CD4-positive, alpha-beta T cell (primary cell): ENCODE measurements at regions not wholly inside any gene's neighbourhood (a gene's known extent, or its start where the extent isn't known, plus 50 kb on each side); places are given as distances from the start of the nearest gene placed in this dataset.
"Not testable (repeated sequence)": the region's sequence is repeated elsewhere in the genome, so short reads cannot be mapped to it uniquely, and the experiment has no call there.

ENCODE experiments used
- ATAC-seq: fragments of 200-7000 bp; cut with Tn5 transposase; one replicate; pipeline ENCODE4 v1.10.0; 2022; ENCODE audit warnings: mild to moderate bottlenecking; ENCODE audit not compliant: poor library complexity
- CTCF ChIA-PET: fragments of 350-600 bp; sonication (Branson Sonifier 250); formaldehyde crosslinking; loops from one replicate; lab custom pipeline; 2021; ENCODE audit warnings: antibody characterized with exemption, inconsistent platforms; lab: Charles Lee
- POLR2A ChIA-PET: fragments of 350-600 bp; sonication (Branson Sonifier 250); formaldehyde crosslinking; loops from one replicate; lab custom pipeline; 2021; ENCODE audit warnings: antibody characterized with exemption, inconsistent platforms; lab: Charles Lee
- DNase-seq, 14 experiments: peaks; one replicate each; pipeline ENCODE4 v3.0.0-alpha.2; 2013 to 2020; ENCODE audit warnings: mixed read lengths in 2 of 14
- H3K27ac ChIP-seq, 2 donors: one replicate each; pipeline versions ENCODE4 v1.5.1 to v1.7.0; 2013; ENCODE audit warnings: low read length in 2 of 2, low read depth in 1 of 2, mild to moderate bottlenecking in 1 of 2
- H3K27me3 ChIP-seq, 2 experiments: 1 replicate in 1 of 2; 2 replicates in 1 of 2; pipeline versions ENCODE4 v1.6.1 to v1.7.0; 2013; ENCODE audit warnings: low read length in 2 of 2, control low read depth in 1 of 2, mild to moderate bottlenecking in 1 of 2, moderate library complexity in 1 of 2; ENCODE audit not compliant: insufficient read depth in 2 of 2, control insufficient read depth in 1 of 2
- H3K36me3 ChIP-seq: one replicate; pipeline ENCODE4 v1.6.1; 2013; ENCODE audit warnings: low read length, control low read depth; ENCODE audit not compliant: insufficient read depth
- H3K4me1 ChIP-seq: one replicate; pipeline ENCODE4 v1.6.1; 2013; ENCODE audit warnings: low read length, control low read depth; ENCODE audit not compliant: insufficient read depth
- H3K4me3 ChIP-seq: one replicate; pipeline ENCODE4 v1.5.1; 2013; ENCODE audit warnings: mild to moderate bottlenecking, low read length, moderate library complexity
- H3K9me3 ChIP-seq, 2 experiments: 1 replicate in 1 of 2; 2 replicates in 1 of 2; pipeline versions ENCODE4 v1.6.1 to v1.7.0; 2013; ENCODE audit warnings: low read length in 2 of 2, mild to moderate bottlenecking in 2 of 2, control low read depth in 1 of 2, moderate library complexity in 1 of 2; ENCODE audit not compliant: control insufficient read depth in 1 of 2, insufficient read depth in 1 of 2
- H3K27ac Mint-ChIP-seq: one replicate; pipeline ENCODE4 v1.8.0; 2020; ENCODE audit warnings: mixed read lengths
- H3K27me3 Mint-ChIP-seq: one replicate; pipeline ENCODE4 v1.8.0; 2021; ENCODE audit warnings: mixed read lengths
- H3K36me3 Mint-ChIP-seq: one replicate; pipeline ENCODE4 v1.8.0; 2021; ENCODE audit warnings: low read depth, mixed read lengths
- H3K4me1 Mint-ChIP-seq: one replicate; pipeline ENCODE4 v1.8.0; 2021; ENCODE audit warnings: low read depth, mixed read lengths
- H3K4me3 Mint-ChIP-seq: one replicate; pipeline ENCODE4 v1.8.0; 2020; ENCODE audit warnings: mild to moderate bottlenecking, mixed read lengths
- H3K9me3 Mint-ChIP-seq: one replicate; pipeline ENCODE4 v1.8.0; 2020; ENCODE audit warnings: mixed read lengths
- intact Hi-C, 2 experiments: fragments of 100-400 bp; cut with DNase I in 1 of 2; cut with micrococcal nuclease in 1 of 2; formaldehyde crosslinking; loops; one replicate each; pipeline versions ENCODE4 v1.15.1 to v1.9.0; 2023 to 2025; cut with DNase I, micrococcal nuclease
- TF ChIP-seq, protein P1 (sequence below): fragments of 200-600 bp; IDR thresholded peaks from one replicate; pipeline ENCODE4 v1.8.0; 2022; ENCODE audit warnings: antibody characterized with exemption, mild to moderate bottlenecking

DNA sequence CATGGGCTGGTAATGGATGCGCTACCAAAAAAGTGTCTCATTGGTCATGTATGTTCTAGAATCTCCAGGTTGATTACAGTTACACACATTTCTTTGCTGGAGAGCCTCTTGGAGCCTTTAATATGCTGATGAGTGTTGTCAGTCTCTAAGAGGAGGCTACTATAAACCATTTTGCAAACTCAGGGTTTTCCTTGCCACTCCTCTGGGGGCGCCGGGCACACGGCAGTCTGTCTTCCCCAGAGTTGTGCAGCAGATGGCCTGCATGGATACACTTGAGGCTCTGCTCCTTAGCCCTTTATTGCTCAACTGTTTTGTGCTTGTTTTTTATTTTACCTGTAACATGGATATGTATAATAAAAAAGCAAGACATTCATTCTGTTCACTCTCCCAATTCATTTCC is 196.5 kb downstream of the ACTR3B start:
- Histone ChIP-seq H3K4me3 (no peak overlapping the region), H3K9me3 (peaks cover 0 to 3% of the 10 kb centered on the region in 2 experiments), H3K4me1 (no peaks in the 10 kb centered on the region), H3K27me3 (no peaks in the 10 kb centered on the region), H3K27ac (no peak overlapping the region), H3K36me3 (no peaks in the 10 kb centered on the region)
- intact Hi-C loops: no loop called here
- ChIA-PET CTCF (no interaction called here), POLR2A (no interaction called here)
- Mint-ChIP-seq H3K27ac (no peak overlapping the region), H3K27me3 (peaks cover 8% of the 10 kb centered on the region), H3K4me1 (no peaks in the 10 kb centered on the region), H3K36me3 (no peaks in the 10 kb centered on the region), H3K9me3 (peaks cover 4% of the 10 kb centered on the region), H3K4me3 (no peak overlapping the region)
- ATAC-seq (no peak), DNase-seq (no peak)
- TF ChIP-seq, protein P1, sequence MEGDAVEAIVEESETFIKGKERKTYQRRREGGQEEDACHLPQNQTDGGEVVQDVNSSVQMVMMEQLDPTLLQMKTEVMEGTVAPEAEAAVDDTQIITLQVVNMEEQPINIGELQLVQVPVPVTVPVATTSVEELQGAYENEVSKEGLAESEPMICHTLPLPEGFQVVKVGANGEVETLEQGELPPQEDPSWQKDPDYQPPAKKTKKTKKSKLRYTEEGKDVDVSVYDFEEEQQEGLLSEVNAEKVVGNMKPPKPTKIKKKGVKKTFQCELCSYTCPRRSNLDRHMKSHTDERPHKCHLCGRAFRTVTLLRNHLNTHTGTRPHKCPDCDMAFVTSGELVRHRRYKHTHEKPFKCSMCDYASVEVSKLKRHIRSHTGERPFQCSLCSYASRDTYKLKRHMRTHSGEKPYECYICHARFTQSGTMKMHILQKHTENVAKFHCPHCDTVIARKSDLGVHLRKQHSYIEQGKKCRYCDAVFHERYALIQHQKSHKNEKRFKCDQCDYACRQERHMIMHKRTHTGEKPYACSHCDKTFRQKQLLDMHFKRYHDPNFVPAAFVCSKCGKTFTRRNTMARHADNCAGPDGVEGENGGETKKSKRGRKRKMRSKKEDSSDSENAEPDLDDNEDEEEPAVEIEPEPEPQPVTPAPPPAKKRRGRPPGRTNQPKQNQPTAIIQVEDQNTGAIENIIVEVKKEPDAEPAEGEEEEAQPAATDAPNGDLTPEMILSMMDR: no peak

DNA sequence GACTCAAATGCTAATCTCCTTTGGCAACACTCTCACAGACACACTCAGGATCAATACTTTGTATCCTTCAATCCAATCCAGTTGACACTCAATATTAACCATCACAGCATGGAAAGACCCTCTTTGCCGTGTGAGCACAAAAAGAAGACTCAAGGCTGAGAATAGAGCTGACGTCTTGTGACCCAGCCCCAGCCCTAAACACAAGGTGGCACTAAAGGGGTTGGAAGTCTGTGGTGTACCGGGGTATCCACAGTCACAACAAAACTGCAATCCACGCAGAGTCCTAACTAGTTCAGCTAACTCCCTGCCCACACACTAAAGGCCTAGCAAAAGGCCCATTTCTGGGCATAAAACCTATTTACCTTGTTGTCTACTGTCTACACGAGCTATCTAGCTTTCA is 200.1 kb downstream of the ACTR3B start:
- Mint-ChIP-seq H3K4me3 (no peak overlapping the region), H3K27ac (no peak overlapping the region), H3K36me3 (no peaks in the 10 kb centered on the region), H3K27me3 (peaks cover 4% of the 10 kb centered on the region), H3K4me1 (no peaks in the 10 kb centered on the region), H3K9me3 (peaks cover 6% of the 10 kb centered on the region)
- Histone ChIP-seq H3K27ac (no peak overlapping the region), H3K4me1 (no peaks in the 10 kb centered on the region), H3K36me3 (no peaks in the 10 kb centered on the region), H3K27me3 (no peaks in the 10 kb centered on the region), H3K9me3 (no peaks in the 10 kb centered on the region), H3K4me3 (no peak overlapping the region)
- intact Hi-C loops: no loop called here
- CTCF ChIA-PET: no interaction called here
- DNase-seq (no peak), ATAC-seq (no peak)
- POLR2A ChIA-PET: no interaction called here
- TF ChIP-seq, protein P1: no peak

DNA sequence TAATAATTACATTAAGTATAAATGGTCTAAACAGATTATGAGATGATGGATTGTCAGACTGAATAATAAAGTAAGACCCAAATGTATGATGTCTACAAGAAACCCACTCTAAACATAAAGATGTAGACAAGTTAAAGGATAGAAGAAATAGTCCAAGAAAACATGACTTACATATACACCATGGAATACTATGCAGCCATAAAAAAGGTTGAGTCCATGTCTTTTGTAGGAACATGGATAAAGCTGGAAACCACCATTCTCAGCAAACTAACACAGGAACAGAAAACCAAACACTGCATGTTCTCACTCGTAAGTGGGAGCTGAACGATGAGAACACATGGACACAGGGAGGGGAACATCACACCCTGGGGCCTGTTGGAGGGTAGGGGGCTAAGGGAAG is 202.2 kb downstream of the ACTR3B start:
- H3K4me1 ChIP-seq, H3K9me3 Mint-ChIP-seq, ATAC-seq, H3K27me3 Mint-ChIP-seq, DNase-seq, POLR2A ChIA-PET, H3K27ac Mint-ChIP-seq, CTCF ChIA-PET, H3K27me3 ChIP-seq, H3K4me3 ChIP-seq, H3K4me1 Mint-ChIP-seq, H3K4me3 Mint-ChIP-seq, intact Hi-C loops, H3K36me3 Mint-ChIP-seq, H3K27ac ChIP-seq, H3K36me3 ChIP-seq, H3K9me3 ChIP-seq: not testable (repeated sequence)

DNA sequence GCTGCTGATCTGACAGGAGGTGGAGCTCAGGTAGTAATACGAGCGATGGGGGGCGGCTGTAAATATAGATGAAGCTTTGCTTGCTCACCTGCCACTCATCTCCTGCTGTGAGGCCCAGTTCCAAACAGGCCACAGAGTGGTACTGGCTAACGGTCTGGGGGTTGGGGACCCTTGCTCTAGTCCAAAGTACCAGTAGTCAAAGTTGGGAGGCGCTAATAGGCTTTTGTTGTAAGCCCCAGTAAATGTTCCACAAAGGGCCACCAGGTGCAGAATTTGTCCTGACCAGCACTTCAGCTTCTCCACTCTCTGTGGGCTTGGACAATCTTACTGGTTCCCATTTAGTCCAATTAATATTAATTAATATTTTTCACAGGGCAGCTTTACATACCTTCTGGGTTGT is 206.6 kb downstream of the ACTR3B start:
- DNase-seq (no peak), ATAC-seq (no peak)
- H3K9me3 Mint-ChIP-seq: peaks cover 2% of the 10 kb centered on the region
- Histone ChIP-seq H3K36me3 (no peaks in the 10 kb centered on the region), H3K4me1 (no peaks in the 10 kb centered on the region), H3K4me3 (no peak overlapping the region), H3K27ac (no peak overlapping the region), H3K9me3 (no peaks in the 10 kb centered on the region), H3K27me3 (no peaks in the 10 kb centered on the region)
- ChIA-PET POLR2A (no interaction called here), CTCF (no interaction called here)
- H3K27ac Mint-ChIP-seq: no peak overlapping the region
- intact Hi-C loops: no loop called here
- TF ChIP-seq, protein P1: no peak
- no peaks in the 10 kb centered on the region for H3K27me3 Mint-ChIP-seq
- H3K4me1 Mint-ChIP-seq: no peaks in the 10 kb centered on the region
- H3K4me3 Mint-ChIP-seq: no peak overlapping the region
- H3K36me3 Mint-ChIP-seq: no peaks in the 10 kb centered on the region
